Activated gamma-delta T cell treated with anti-CD3 and anti-CD28 coated beads, Interleukin-2, amount 50 U/mL, for 16 hours (primary cell): ENCODE measurements at regions not wholly inside any gene's neighbourhood (a gene's known extent, or its start where the extent isn't known, plus 50 kb on each side); places are given as distances from the start of the nearest gene placed in this dataset.
"Not testable (repeated sequence)": the region's sequence is repeated elsewhere in the genome, so short reads cannot be mapped to it uniquely, and the experiment has no call there.

Experiments used
- DNase-seq: peaks from one replicate; pipeline ENCODE4 v3.0.0-alpha.2; 2020; ENCODE audit warnings: low read depth

- no peak for DNase-seq
Measured at GRCh38 chr13:99075268-99076191, 97.7 kb upstream of the DOCK9 start.

- no peak for DNase-seq
Measured at GRCh38 chr13:99078017-99078771, 100.3 kb upstream of the DOCK9 start.

GRCh38 chr13:99080131-99080530 is 102.3 kb upstream of the DOCK9 start:
- no peak for DNase-seq

GRCh38 chr13:99083981-99084380 is 106.1 kb upstream of the DOCK9 start:
- no peak for DNase-seq

GRCh38 chr13:99085139-99085807 is 107.4 kb upstream of the DOCK9 start:
- DNase-seq = no peak

GRCh38 chr13:99085808-99086266 is 108.0 kb upstream of the DOCK9 start:
- no peak for DNase-seq

- DNase-seq = peak; percentile 59
Measured at GRCh38 chr13:99086267-99087097, 108.6 kb upstream of the DOCK9 start.

- peak; percentile 90 for DNase-seq
Measured at GRCh38 chr13:99087098-99087953, 109.5 kb upstream of the DOCK9 start.

GRCh38 chr13:99087954-99088491 is 110.2 kb upstream of the DOCK9 start:
- no peak for DNase-seq

GRCh38 chr13:99093997-99094396 is 106.7 kb upstream of the UBAC2 start:
- DNase-seq = no peak

GRCh38 chr13:99101831-99102230 is 98.8 kb upstream of the UBAC2 start:
- DNase-seq = not testable (repeated sequence)

- no peak for DNase-seq
Measured at GRCh38 chr13:99103536-99103935, 97.1 kb upstream of the UBAC2 start.

- DNase-seq = no peak
Measured at GRCh38 chr13:99104396-99104795, 96.3 kb upstream of the UBAC2 start.

GRCh38 chr13:99105160-99105559 is 95.5 kb upstream of the UBAC2 start:
- no peak for DNase-seq

GRCh38 chr13:99113351-99113750 is 87.3 kb upstream of the UBAC2 start:
- DNase-seq = no peak

- no peak for DNase-seq
Measured at GRCh38 chr13:99118179-99118578, 82.5 kb upstream of the UBAC2 start.

- DNase-seq = no peak
Measured at GRCh38 chr13:99119656-99120055, 81.0 kb upstream of the UBAC2 start.

GRCh38 chr13:99120751-99121150 is 79.9 kb upstream of the UBAC2 start:
- no peak for DNase-seq

GRCh38 chr13:99122171-99122570 is 78.5 kb upstream of the UBAC2 start:
- DNase-seq = no peak
